Keratinocyte (primary cell): ENCODE measurements at regions not wholly inside any gene's neighbourhood (a gene's known extent, or its start where the extent isn't known, plus 50 kb on each side); places are given as distances from the start of the nearest gene placed in this dataset.

Experiments used
- DNase-seq: peaks from one replicate; pipeline ENCODE4 v3.0.0-alpha.2; 2011; ENCODE audit warnings: low read depth, missing footprints, low spot score
- FAIRE-seq: peaks from 2 replicates; lab custom pipeline; 2011; peaks lifted over from hg19 to GRCh38; lab: Jason Lieb, UNC
- H2AFZ ChIP-seq: 2 replicates; pipeline ENCODE4 v1.6.0; 2012; ENCODE audit warnings: low read length, control low read depth, inconsistent platforms; ENCODE audit not compliant: control insufficient read depth
- H3K27ac ChIP-seq: 2 replicates; pipeline ENCODE4 v1.5.1; 2011; ENCODE audit warnings: low read length; ENCODE audit not compliant: control insufficient read depth, insufficient read depth
- H3K27me3 ChIP-seq: 3 replicates; pipeline ENCODE4 v1.6.0; 2011; ENCODE audit warnings: low read length; ENCODE audit not compliant: control insufficient read depth, insufficient read depth; ENCODE audit errors: extremely low read depth
- H3K36me3 ChIP-seq, 2 experiments: 2 replicates in 1 of 2; 3 replicates in 1 of 2; pipeline ENCODE4 v1.5.1; 2011; ENCODE audit warnings: low read length in 2 of 2, mild to moderate bottlenecking in 1 of 2; ENCODE audit not compliant: control insufficient read depth in 2 of 2, insufficient read depth in 2 of 2; ENCODE audit errors: extremely low read depth in 1 of 2
- H3K4me1 ChIP-seq: 3 replicates; pipeline ENCODE4 v1.5.1; 2011; ENCODE audit warnings: low read length; ENCODE audit not compliant: control insufficient read depth, insufficient read depth; ENCODE audit errors: extremely low read depth
- H3K4me2 ChIP-seq: 3 replicates; pipeline ENCODE4 v1.6.0; 2011; ENCODE audit warnings: low read depth, low read length; ENCODE audit not compliant: control insufficient read depth, insufficient read depth; ENCODE audit errors: extremely low read depth
- H3K4me3 ChIP-seq, 3 experiments: fragments of 200-600 bp in 1 of 3; sonication (generic) in 1 of 3; 2 replicates in 2 of 3; 3 replicates in 1 of 3; pipeline ENCODE4 v1.5.1; 2011 to 2016; ENCODE audit warnings: low read length in 3 of 3, mild to moderate bottlenecking in 3 of 3, control low read depth in 2 of 3, inconsistent platforms in 1 of 3, low read depth in 1 of 3, mixed read lengths in 1 of 3, mixed run types in 1 of 3, moderate library complexity in 1 of 3; ENCODE audit not compliant: control insufficient read depth in 2 of 3, insufficient read depth in 2 of 3; ENCODE audit errors: extremely low read depth in 1 of 3
- H3K79me2 ChIP-seq: 2 replicates; pipeline ENCODE4 v1.6.0; 2012; ENCODE audit warnings: low read length; ENCODE audit not compliant: control insufficient read depth, insufficient read depth
- H3K9ac ChIP-seq: 3 replicates; pipeline ENCODE4 v1.6.0; 2011; ENCODE audit warnings: low read length; ENCODE audit not compliant: control insufficient read depth, insufficient read depth; ENCODE audit errors: extremely low read depth
- H3K9me1 ChIP-seq: 3 replicates; pipeline ENCODE4 v1.6.0; 2011; ENCODE audit warnings: low read length; ENCODE audit not compliant: control insufficient read depth, insufficient read depth; ENCODE audit errors: extremely low read depth
- H3K9me3 ChIP-seq: 2 replicates; pipeline ENCODE4 v1.5.1; 2012; ENCODE audit warnings: low read depth, low read length; ENCODE audit not compliant: control insufficient read depth
- H4K20me1 ChIP-seq: 3 replicates; pipeline ENCODE4 v1.6.0; 2011; ENCODE audit warnings: low read length; ENCODE audit not compliant: control insufficient read depth, insufficient read depth; ENCODE audit errors: extremely low read depth
- CTCF ChIP-seq, 3 experiments: IDR thresholded peaks in 1 of 3; conservative IDR thresholded peaks in 1 of 3; optimal IDR thresholded peaks in 1 of 3; 2 replicates in 2 of 3; 3 replicates in 1 of 3; pipeline versions ENCODE3 to v1.5.1; 2011; ENCODE audit warnings: low read length in 3 of 3, mild to moderate bottlenecking in 3 of 3, moderate library complexity in 2 of 3, control low read depth in 1 of 3, inconsistent platforms in 1 of 3; ENCODE audit not compliant: insufficient read depth in 2 of 3; ENCODE audit errors: extremely low read depth in 1 of 3
- EZH2 ChIP-seq: IDR thresholded peaks from one replicate; pipeline ENCODE4 v1.6.1; 2012; ENCODE audit warnings: inconsistent platforms, mild to moderate bottlenecking, low read length, moderate library complexity
- dilution Hi-C: fragments of 300-500 bp; cut with MboI; formaldehyde crosslinking; loops from one replicate; pipeline ENCODE4 v1.7.0; 2020; ENCODE audit warnings: low sequenced_read_pairs; ENCODE audit not compliant: extremely low pct_ligation_motif_present

- no peaks in the 10 kb centered on the region for H4K20me1 ChIP-seq
- H3K27me3 ChIP-seq = no peaks in the 10 kb centered on the region
- FAIRE-seq = no peak
- no peaks in the 10 kb centered on the region for H3K79me2 ChIP-seq
- H3K9me3 ChIP-seq = no peaks in the 10 kb centered on the region
- H3K4me1 ChIP-seq = no peaks in the 10 kb centered on the region
- H3K9ac ChIP-seq = no peak overlapping the region
- TF ChIP-seq EZH2 = no peak
- no peak for TF ChIP-seq CTCF (optimal IDR thresholded peaks at IDR 0.05 in 1 of 3, IDR thresholded peaks at IDR 0.05 in 1 of 3, conservative IDR thresholded peaks at IDR 0.05 in 1 of 3; ENCODE audit: extremely low read depth in 1 of 3, insufficient read depth in 2 of 3, low read length in 3 of 3)
- no peak for DNase-seq
- H2AFZ ChIP-seq = no peak overlapping the region
- H3K4me2 ChIP-seq = no peak overlapping the region
- H3K36me3 ChIP-seq = no peaks in the 10 kb centered on the region
- H3K4me3 ChIP-seq = no peak overlapping the region
- no peaks in the 10 kb centered on the region for H3K9me1 ChIP-seq
- no peak overlapping the region for H3K27ac ChIP-seq
- dilution Hi-C loops = no loop called here
Measured at GRCh38 chr2:107361751-107362381, 464.8 kb upstream of the RGPD4 start.

GRCh38 chr2:107362993-107363392, 463.7 kb upstream of the RGPD4 start:
- H4K20me1 ChIP-seq = no peaks in the 10 kb centered on the region
- dilution Hi-C loops = no loop called here
- no peak overlapping the region for H3K27ac ChIP-seq
- FAIRE-seq (no peak), DNase-seq (no peak)
- H2AFZ ChIP-seq = no peak overlapping the region
- TF ChIP-seq EZH2 (no peak), CTCF (optimal IDR thresholded peaks at IDR 0.05 in 1 of 3, IDR thresholded peaks at IDR 0.05 in 1 of 3, conservative IDR thresholded peaks at IDR 0.05 in 1 of 3; ENCODE audit: extremely low read depth in 1 of 3, insufficient read depth in 2 of 3, low read length in 3 of 3) (no peak)
- no peaks in the 10 kb centered on the region for H3K4me1 ChIP-seq
- H3K4me2 ChIP-seq = no peak overlapping the region
- H3K36me3 ChIP-seq = no peaks in the 10 kb centered on the region
- H3K9me3 ChIP-seq = no peaks in the 10 kb centered on the region
- H3K79me2 ChIP-seq = no peaks in the 10 kb centered on the region
- H3K9me1 ChIP-seq = no peaks in the 10 kb centered on the region
- no peak overlapping the region for H3K4me3 ChIP-seq
- H3K9ac ChIP-seq = no peak overlapping the region
- H3K27me3 ChIP-seq = no peaks in the 10 kb centered on the region
